GM12878 (cell line): ENCODE measurements at regions not wholly inside any gene's neighbourhood (a gene's known extent, or its start where the extent isn't known, plus 50 kb on each side); places are given as distances from the start of the nearest gene placed in this dataset.
"Not testable (repeated sequence)": the region's sequence is repeated elsewhere in the genome, so short reads cannot be mapped to it uniquely, and the experiment has no call there.

Source experiments
- ATAC-seq: fragments of 200-7000 bp; cut with Tn5 transposase; 3 replicates; pipeline ENCODE4 v1.9.1; 2020; ENCODE audit warnings: mild to moderate bottlenecking, moderate library complexity
- BruUV-seq: library from RNA; stranded (reverse); fragments of 400-500 nt; replicated peaks from 2 replicates; lab custom pipeline; 2021; lab: Mats Ljungman, UMichigan
- CTCF ChIA-PET: fragments of 300-600 bp; sonication (Branson Sonifier 250); formaldehyde crosslinking; extraction: SDS; loops from one replicate; lab custom pipeline; 2021; ENCODE audit warnings: inconsistent platforms; lab: Yijun Ruan, JAX
- POLR2A ChIA-PET: fragments of 350-600 bp; formaldehyde crosslinking; extraction: SDS; loops from one replicate; lab custom pipeline; 2021; ENCODE audit warnings: inconsistent platforms; lab: Charles Lee
- RAD21 ChIA-PET: fragments of 300-600 bp; sonication (Branson Sonifier 250); formaldehyde crosslinking; loops from one replicate; lab custom pipeline; 2023; ENCODE audit warnings: antibody characterized with exemption; ENCODE audit not compliant: unreplicated experiment; lab: Charles Lee
- SMC1A ChIA-PET: fragments of 300-600 bp; sonication (Branson Sonifier 250); formaldehyde crosslinking; loops from one replicate; lab custom pipeline; 2023; ENCODE audit not compliant: unreplicated experiment, uncharacterized antibody; lab: Charles Lee
- DNase-seq: peaks from one replicate; pipeline ENCODE4 v3.0.0-alpha.2; 2011; ENCODE audit warnings: low read depth, low spot score
- FAIRE-seq: peaks from 3 replicates; lab custom pipeline; 2011; peaks lifted over from hg19 to GRCh38; lab: Jason Lieb, UNC
- H2AFZ ChIP-seq: 2 replicates; pipeline ENCODE4 v1.6.0; 2011; ENCODE audit warnings: low read depth, low read length, control low read depth; ENCODE audit not compliant: control insufficient read depth
- H3K27ac ChIP-seq: 2 replicates; pipeline ENCODE4 v1.5.1; 2011; ENCODE audit warnings: control low read depth; ENCODE audit not compliant: control insufficient read depth, insufficient read depth
- H3K27me3 ChIP-seq, 2 experiments: replicated peaks in 1 of 2; 2 replicates each; pipeline versions ENCODE4 v1.6.0 to v1.6.1; 2011; ENCODE audit warnings: low read length in 1 of 2; ENCODE audit not compliant: control insufficient read depth in 2 of 2, insufficient read depth in 2 of 2
- H3K36me3 ChIP-seq, 2 experiments: 2 replicates each; pipeline ENCODE4 v1.5.1; 2011; ENCODE audit warnings: low read length in 1 of 2; ENCODE audit not compliant: control insufficient read depth in 2 of 2, insufficient read depth in 2 of 2
- H3K4me1 ChIP-seq: 2 replicates; pipeline ENCODE4 v1.6.1; 2011; ENCODE audit warnings: mild to moderate bottlenecking, low read length, moderate library complexity, mixed read lengths; ENCODE audit not compliant: control insufficient read depth, insufficient read depth
- H3K4me2 ChIP-seq: 2 replicates; pipeline ENCODE4 v1.6.0; 2011; ENCODE audit warnings: control low read depth; ENCODE audit not compliant: control insufficient read depth, insufficient read depth
- H3K4me3 ChIP-seq: fragments of 200-600 bp; sonication (generic); 2 replicates; pipeline ENCODE4 v1.5.1; 2016
- H3K79me2 ChIP-seq: 2 replicates; pipeline ENCODE4 v1.6.0; 2011; ENCODE audit warnings: low read length; ENCODE audit not compliant: control insufficient read depth, insufficient read depth
- H3K9ac ChIP-seq: 2 replicates; pipeline ENCODE4 v1.8.0; 2011; ENCODE audit warnings: low read length, control low read depth, mixed read lengths; ENCODE audit not compliant: control insufficient read depth, insufficient read depth
- H3K9me3 ChIP-seq: replicated peaks from 3 replicates; pipeline ENCODE4 v1.5.1; 2011; ENCODE audit warnings: mild to moderate bottlenecking, low read length; ENCODE audit not compliant: control insufficient read depth, insufficient read depth
- H4K20me1 ChIP-seq: 2 replicates; pipeline ENCODE4 v1.6.0; 2011; ENCODE audit not compliant: control insufficient read depth, insufficient read depth
- ASH2L ChIP-seq: fragments of 300-600, 200-600 bp; sonication (generic); IDR thresholded peaks from 2 replicates; pipeline ENCODE4 v1.6.1; 2017; ENCODE audit warnings: low read depth, mild to moderate bottlenecking, borderline replicate concordance
- YY1 ChIP-seq: IDR thresholded peaks from 2 replicates; pipeline ENCODE4 v1.6.1; 2011; ENCODE audit warnings: low read depth, mild to moderate bottlenecking, low read length
- WGBS: methylation state at CpG from one replicate; pipeline ENCODE4 v1.1.6; 2016; ENCODE audit warnings: low lambda C conversion rate; ENCODE audit not compliant: insufficient replicate concordance, insufficient coverage; ENCODE audit errors: missing lambda C conversion rate; 5-methylcytosine and 5-hydroxymethylcytosine counted together
- in situ Hi-C: fragments of 300-500 bp; cut with MboI; formaldehyde crosslinking; loops from 9 replicates; pipeline ENCODE4 v1.14.3; 2018; ENCODE audit warnings: mixed read lengths
- intact Hi-C: fragments of 100-400 bp; cut with micrococcal nuclease; formaldehyde crosslinking; loops from one replicate; pipeline ENCODE4 v1.14.2; 2022; ENCODE audit not compliant: unreplicated experiment

DNA sequence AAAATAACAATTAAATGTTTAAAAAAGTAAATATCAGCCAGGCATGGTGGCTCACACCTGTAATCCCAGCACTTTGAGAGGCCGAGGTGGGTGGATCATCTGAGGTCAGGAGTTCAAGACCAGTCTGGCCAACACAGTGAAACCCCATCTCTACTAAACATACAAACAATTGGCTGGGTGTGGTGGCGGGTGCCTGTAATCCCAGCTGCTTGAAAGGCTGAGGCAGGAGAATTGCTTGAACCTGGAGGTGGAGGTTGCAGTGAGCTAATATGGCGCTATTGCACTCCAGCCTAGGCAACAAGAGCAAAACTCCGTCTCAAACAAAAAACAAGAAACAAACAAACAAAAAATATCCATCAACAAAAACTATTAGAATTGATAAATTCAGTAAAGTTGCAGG lies 77.5 kb downstream of the SNX5 start:
- H3K79me2 ChIP-seq, H3K9ac ChIP-seq, H3K27me3 ChIP-seq, BruUV-seq, H3K9me3 ChIP-seq, H4K20me1 ChIP-seq, SMC1A ChIA-PET, H3K4me3 ChIP-seq, POLR2A ChIA-PET, DNase-seq, H2AFZ ChIP-seq, H3K4me2 ChIP-seq, H3K27ac ChIP-seq, ATAC-seq, FAIRE-seq, H3K36me3 ChIP-seq: not testable (repeated sequence)
- 85% methylated on average over 4 of the region's 4 CpGs for WGBS
- in situ Hi-C loops = loop anchor here (5.0 kb wide), 1 partner anchor 51 kb away; no protein-coding TSS in a partner anchor
- ChIA-PET CTCF (interaction anchor here (1.7 kb wide), 1 partner anchor 35 kb away, joined by 3 read pairs; no protein-coding TSS in a partner anchor), RAD21 (interaction anchor here (1.0 kb wide), 1 partner anchor 209 kb away, joined by 3 read pairs; the partner anchor contains the start of gene RRBP1)
- peaks cover 18% of the 10 kb centered on the region for H3K4me1 ChIP-seq
- intact Hi-C loops = loop anchor here (10.0 kb wide), 1 partner anchor 236 kb away; no protein-coding TSS in a partner anchor

DNA sequence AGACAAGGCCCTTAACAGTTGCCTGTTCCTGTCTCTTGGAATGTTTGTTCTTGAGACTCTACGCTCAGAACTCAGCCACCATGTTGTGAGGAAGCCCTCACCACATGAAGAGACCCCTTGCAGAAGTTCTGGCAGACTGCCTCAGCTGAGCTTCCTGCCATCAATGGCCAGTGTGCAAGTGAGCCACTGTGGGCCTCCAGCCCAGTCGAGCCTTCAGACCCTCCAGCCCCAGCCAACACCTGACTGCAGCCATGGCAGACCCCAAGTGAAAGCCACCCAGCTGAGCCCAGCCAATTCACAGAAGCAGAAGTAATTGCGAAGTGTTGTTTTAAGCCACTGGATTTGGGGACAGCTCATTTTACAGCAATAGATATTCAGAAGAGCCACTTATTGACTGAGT lies 78.3 kb downstream of the SNX5 start:
- H3K79me2 ChIP-seq = no peaks in the 10 kb centered on the region
- no peak overlapping the region for H3K9ac ChIP-seq
- ChIA-PET POLR2A (interaction anchor here (1.3 kb wide), 1 partner anchor 34 kb away, joined by 4 read pairs; no protein-coding TSS in a partner anchor), SMC1A (interaction anchor here (0.7 kb wide), 1 partner anchor 34 kb away, joined by 3 read pairs; no protein-coding TSS in a partner anchor), CTCF (no interaction called here), RAD21 (no interaction called here)
- no peak overlapping the region for H2AFZ ChIP-seq
- no peaks in the 10 kb centered on the region for H3K27me3 ChIP-seq
- no peak for FAIRE-seq
- no peaks in the 10 kb centered on the region for H4K20me1 ChIP-seq
- H3K4me1 ChIP-seq = peaks cover 12% of the 10 kb centered on the region
- no peak overlapping the region for H3K4me2 ChIP-seq
- H3K36me3 ChIP-seq = no peaks in the 10 kb centered on the region
- no peak for ATAC-seq
- DNase-seq = no peak
- intact Hi-C loops (loop anchor here (10.0 kb wide), 1 partner anchor 236 kb away; no protein-coding TSS in a partner anchor), in situ Hi-C loops (loop anchor here (5.0 kb wide), 1 partner anchor 52 kb away; no protein-coding TSS in a partner anchor)
- BruUV-seq = no TSS peak
- no peak overlapping the region for H3K4me3 ChIP-seq
- 46% methylated on average over 3 of the region's 3 CpGs for WGBS
- H3K9me3 ChIP-seq = peaks cover 5% of the 10 kb centered on the region; the same call in 1 of the 3 replicates
- no peak overlapping the region for H3K27ac ChIP-seq
- TF ChIP-seq ASH2L (no peak), YY1 (peak; percentile 52)
